Stimulated activated CD8-positive, alpha-beta memory T cell treated with anti-CD3 and anti-CD28 coated beads, Interleukin-15, amount 100 ng/mL, for 1 hour (primary cell): ENCODE measurements at regions not wholly inside any gene's neighbourhood (a gene's known extent, or its start where the extent isn't known, plus 50 kb on each side); places are given as distances from the start of the nearest gene placed in this dataset.
"Not testable (repeated sequence)": the region's sequence is repeated elsewhere in the genome, so short reads cannot be mapped to it uniquely, and the experiment has no call there.

Experiments used
- DNase-seq: peaks from one replicate; pipeline ENCODE4 v3.0.0-alpha.2; 2020; ENCODE audit warnings: low read depth

- DNase-seq = no peak
These were observed 717.7 kb downstream of the BRINP1 start for GRCh38 chr9:118651511-118651910.

DNA sequence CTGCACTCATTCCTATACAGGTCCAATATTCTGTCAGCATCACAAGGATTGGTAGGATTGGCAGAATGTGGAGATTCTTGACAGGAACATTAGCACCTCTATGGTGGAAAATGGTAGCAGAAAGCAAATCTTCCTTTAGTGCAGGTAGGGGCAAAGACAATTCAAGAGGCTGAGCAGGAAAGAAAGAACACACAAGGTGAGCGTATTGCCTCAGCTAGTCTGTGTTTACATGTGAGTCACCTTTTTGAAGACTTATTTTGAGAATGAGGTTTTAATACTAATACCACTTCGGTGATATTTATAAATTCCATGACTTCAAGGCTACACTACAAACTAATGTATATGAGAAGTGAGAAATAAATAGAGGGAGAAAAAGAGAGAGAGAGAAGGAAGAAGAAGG, 717.0 kb downstream of the BRINP1 start:
- DNase-seq = no peak

- DNase-seq = no peak
These were observed 716.3 kb downstream of the BRINP1 start for GRCh38 chr9:118652912-118653311.

DNA sequence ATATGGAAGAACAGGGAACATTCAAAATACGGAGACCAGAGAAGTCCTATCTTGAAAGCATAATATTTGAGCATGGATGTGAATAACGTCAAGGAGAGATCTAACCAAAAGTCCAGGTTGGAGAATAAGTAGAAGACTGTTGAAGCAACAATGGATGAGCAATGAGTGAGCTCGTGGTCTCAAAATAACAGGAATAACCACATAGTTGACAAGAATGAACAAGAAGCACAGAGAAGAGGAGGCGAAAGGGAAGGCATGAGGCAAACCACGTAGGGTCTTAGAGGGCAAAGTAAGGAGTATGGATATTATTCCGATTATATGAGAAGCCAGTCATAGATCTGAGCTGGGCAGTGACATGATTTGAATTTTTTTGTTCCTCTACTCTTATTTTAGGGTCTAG, 710.2 kb downstream of the BRINP1 start:
- DNase-seq = no peak

GRCh38 chr9:118665226-118665919, 703.9 kb downstream of the BRINP1 start:
- no peak for DNase-seq

DNA sequence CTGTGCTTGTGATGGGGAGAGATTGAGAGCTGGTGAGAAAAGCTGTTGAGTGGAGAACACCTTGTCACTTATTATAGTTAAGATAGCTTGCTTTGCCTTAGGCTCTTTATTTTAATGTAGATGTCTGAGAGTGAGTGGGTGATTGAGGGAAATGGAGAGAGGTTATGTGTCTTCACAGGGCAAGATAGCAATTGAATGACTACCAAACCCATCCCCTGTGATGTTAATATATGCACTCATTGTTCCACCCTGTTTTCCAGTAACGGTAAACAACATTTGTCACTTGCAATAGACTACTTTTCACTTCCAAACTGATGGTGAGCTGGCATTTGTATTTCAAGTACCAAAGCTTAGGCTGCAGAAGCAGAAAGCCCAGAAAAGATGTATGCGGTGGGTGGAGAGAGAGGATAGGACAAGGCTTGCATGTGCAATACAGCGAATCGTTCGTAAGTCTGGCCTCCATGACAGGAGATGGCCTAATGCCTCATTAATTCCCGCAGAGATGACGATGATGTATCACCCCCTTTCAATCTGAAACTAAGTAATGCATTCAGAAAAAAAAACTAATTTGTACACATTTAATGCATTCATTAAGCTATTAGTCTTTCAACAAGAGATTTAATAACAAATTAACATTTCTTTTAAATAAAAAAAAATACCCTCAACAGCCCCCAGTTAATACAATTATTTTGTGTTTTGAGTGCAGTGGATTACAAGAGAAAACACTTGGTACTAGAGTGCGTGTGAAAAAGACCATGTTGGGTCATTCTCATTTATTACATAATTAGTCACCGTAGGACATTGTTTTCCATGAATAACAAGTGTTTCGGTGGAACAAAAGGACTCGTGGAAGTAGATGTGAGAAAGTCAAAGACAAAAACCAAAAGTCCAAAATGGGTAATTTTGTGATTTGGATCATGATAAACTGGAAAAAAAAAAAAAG, 699.0 kb downstream of the BRINP1 start:
- no peak for DNase-seq

GRCh38 chr9:118674942-118675341, 694.3 kb downstream of the BRINP1 start:
- DNase-seq = no peak

GRCh38 chr9:118677936-118678653, 691.1 kb downstream of the BRINP1 start:
- DNase-seq = not testable (repeated sequence)

DNA sequence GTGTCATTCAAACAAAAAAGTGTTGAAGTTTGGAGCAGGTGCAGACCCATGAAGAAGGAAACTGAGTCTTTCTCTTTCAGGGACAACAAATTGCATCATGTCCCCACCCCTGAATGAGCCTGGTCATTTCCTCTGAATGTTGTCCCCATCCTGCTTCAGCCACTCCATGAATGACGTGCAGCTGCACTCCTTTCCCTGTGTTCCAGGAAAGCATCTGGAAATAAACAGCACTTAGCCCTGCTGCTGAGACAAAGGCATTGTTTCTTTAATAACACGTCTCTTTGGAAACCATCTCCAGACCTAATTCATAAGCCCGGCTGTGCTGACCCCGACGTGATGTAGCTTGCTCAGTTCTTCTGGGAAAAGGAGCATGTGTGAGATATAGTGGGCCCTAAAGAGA, 682.3 kb downstream of the BRINP1 start:
- DNase-seq = no peak

GRCh38 chr9:118689280-118689679, 680.0 kb downstream of the BRINP1 start:
- no peak for DNase-seq

DNA sequence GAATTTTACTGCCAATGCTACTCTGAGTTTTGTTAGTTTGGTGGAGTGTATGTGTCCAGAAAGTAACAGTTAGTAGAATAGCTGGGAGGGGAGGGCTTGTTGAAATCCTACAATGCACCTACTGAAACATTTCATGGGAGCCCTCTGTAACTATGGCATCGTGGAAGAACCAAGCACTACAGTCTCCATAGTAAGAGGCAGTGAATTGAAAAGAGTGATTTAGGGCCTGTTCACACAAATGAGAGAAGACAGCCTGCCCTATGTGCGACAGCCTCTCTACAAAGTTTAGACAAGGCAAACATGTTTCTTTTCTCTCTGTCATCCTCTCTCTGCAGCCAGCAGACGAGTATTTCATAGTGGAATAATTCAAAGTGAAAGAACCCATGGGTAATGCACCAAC, 676.6 kb downstream of the BRINP1 start:
- DNase-seq = no peak

GRCh38 chr9:118693645-118694044, 675.6 kb downstream of the BRINP1 start:
- DNase-seq = no peak

GRCh38 chr9:118695249-118695648, 674.0 kb downstream of the BRINP1 start:
- DNase-seq = not testable (repeated sequence)

DNA sequence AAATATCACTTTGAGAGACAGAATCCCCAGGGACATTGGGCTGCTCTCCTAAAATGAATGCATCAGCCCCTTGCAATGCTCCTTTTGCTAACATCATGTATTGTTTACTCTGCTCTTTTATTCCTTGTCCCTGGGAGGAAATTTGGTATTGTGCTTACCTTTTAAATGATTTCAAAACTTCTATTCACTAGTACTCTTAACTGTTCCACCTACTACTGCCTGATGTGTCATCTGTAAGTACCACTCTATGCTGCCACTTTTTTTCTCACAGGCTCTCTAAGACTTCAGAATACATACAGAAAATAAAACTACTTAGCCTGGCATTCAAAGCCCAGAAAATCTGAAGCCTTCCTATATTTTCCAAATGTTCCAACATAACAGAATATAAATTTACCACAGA, 667.2 kb downstream of the BRINP1 start:
- DNase-seq = no peak

DNA sequence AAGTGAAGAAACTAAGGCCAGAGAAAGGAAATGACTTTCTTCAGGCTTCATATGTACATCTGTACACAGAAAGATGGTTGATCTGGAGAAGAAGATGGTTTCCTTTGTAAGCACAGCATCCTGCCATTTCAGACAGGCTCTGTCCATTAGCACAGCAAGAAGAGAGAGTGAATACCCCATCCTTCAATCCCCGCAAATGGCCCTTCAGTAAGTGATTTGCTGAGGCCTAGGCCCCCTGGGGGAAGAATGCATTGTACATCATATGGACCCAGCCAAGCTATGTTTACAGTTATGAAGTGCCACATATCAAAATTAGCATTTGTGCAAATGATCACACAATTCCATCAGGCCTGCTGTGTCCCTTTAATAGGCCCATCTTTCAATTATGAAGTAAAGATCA, 657.4 kb downstream of the BRINP1 start:
- no peak for DNase-seq

DNA sequence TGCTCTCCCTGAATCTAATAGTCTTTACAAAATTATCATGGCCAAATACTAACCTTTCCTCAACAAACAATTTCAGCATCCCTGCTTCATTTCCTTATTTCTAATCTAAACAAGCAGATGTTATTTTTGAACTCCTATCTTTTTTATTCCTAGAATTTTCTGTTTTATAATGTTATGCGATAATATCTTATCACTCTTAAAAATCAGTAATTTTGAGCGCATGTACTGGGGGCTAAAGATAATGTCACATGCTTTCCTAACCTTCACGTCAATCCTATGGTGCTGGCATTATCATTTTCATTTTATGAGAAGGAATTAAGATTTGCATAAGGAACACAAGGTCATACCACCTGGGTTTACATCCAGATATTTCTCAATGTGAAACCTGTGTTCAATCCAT, 648.0 kb downstream of the BRINP1 start:
- DNase-seq = no peak

DNA sequence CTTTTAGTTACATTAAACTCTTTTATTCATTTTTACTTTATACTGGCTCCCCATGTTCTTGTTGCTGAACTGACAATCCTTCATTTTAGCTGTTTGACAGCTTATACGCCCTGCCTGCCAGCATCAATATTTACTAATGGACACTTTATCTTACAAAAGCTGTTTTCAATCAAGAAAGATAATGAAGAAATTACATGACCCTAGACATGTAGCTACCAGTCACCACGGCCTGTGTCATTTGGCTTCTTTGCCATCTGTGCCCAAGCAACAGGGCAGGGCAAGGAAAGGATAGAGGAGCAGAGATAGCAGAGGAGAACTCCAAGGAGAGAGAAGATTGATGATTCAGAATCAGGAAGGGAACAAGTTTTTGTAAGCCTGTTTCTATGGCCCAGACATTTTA, 647.3 kb downstream of the BRINP1 start:
- no peak for DNase-seq

GRCh38 chr9:118729981-118730380, 639.3 kb downstream of the BRINP1 start:
- DNase-seq = no peak

DNA sequence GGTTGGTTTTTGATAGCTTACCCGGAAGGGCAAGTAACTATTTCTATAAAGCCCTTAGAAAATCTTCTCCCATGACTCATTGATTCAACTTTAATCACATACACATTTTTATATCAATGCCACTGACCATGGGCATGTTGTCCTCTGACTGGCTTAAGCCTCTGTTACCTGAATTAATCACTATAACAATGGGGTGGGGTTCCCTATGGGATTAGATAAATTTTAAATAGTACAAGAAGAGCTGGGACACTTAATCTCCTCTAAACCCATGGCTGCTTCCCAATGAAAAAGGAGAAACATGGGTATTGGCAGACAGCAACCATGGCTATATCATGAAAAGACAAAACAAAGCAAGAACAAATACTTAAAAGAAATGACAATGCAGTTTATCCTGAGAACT, 636.2 kb downstream of the BRINP1 start:
- DNase-seq = no peak

DNA sequence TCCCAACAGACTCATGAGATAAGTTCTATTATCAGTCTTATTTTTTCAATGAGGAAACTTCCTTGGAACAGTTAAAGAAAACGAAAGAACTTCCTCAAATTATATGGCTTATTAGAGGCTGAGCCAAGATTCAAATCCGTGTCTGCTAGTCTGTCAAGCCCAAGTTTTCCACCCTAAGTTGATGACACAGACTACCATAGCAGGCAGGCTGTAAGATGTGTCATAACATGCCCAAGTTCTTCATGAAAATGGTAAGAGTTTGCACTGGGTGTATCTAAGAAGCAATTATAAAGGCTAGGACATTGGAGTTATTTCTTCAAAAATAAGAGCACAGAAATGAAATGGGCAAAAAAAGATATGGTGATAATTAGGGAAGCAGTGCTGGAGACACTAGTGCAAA, 634.5 kb downstream of the BRINP1 start:
- no peak for DNase-seq

DNA sequence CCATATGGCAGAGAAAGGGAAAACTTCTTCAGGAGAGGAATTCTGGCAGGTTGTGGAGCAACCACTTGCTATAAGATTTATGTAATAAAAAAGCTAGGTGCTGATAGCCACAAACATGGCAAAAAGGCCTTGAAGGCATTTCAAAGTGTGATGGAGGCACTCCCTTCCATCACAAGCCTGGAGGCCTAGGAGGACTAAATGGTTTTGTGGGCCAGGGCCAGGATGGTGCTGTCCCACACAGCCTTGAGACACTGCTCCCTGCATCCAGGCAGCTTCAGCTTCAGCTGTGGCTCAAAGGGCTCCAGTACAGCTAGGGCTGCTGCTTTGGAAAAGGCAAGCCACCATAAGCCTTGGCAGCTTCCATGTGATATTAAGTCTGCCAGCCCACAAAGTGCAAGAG, 632.8 kb downstream of the BRINP1 start:
- no peak for DNase-seq

DNA sequence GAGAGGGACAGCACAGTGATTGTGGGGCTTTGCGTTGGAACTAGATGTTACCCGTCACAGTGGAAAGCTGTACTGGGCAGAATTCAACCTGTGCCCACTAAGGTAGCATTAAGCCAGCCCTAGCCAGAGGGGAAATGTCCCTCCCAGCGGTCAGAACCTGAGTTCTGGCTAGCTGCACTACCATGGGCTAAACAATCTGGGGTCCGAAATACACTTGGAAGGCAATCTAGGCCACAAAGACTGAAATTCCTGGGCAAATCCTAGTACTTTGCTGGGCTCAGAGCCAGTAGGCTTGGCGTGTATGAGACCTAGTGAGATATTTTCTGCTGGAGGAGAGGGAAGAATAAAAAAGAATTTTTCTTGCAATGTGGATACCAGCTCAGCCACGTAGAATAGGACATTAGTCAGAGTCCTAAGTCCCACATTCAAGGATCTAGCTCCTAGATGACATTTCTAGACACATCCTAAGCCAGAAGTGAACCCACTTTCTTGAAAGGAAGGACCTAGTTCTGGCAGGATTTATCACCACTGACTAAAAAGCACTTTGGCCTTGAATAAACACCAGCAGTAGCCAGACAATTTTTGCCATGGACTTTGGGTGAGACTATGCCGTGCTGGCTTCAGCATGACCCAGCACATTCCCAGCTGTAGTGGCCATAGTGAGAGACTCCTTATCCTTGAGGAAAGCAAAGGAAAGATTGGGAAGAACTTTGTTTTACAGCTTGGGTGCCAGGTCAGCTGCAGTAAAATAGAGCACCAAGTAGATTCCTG, 618.0 kb downstream of the BRINP1 start:
- DNase-seq = no peak
